Muscle layer of duodenum (tissue), 2 donors: ENCODE measurements at regions not wholly inside any gene's neighbourhood (a gene's known extent, or its start where the extent isn't known, plus 50 kb on each side); places are given as distances from the start of the nearest gene placed in this dataset.
A peak's percentile ranks its signal among the peaks of the same experiment; 100 is the strongest.
"Not testable (repeated sequence)": the region's sequence is repeated elsewhere in the genome, so short reads cannot be mapped to it uniquely, and the experiment has no call there.

ENCODE experiments used
- H3K27ac ChIP-seq: one replicate; pipeline ENCODE4 v1.7.0; 2013; ENCODE audit warnings: mild to moderate bottlenecking, low read length
- H3K27me3 ChIP-seq: one replicate; pipeline ENCODE4 v1.7.0; 2013; ENCODE audit warnings: low read depth, mild to moderate bottlenecking, control low read depth, low read length
- H3K36me3 ChIP-seq, 2 donors: one replicate each; pipeline ENCODE4 v1.7.0; 2013; ENCODE audit warnings: low read length in 2 of 2, control low read depth in 1 of 2, mild to moderate bottlenecking in 1 of 2; ENCODE audit not compliant: insufficient read depth in 2 of 2, control insufficient read depth in 1 of 2
- H3K4me1 ChIP-seq, 2 donors: one replicate each; pipeline ENCODE4 v1.7.0; 2013; ENCODE audit warnings: low read length in 2 of 2, mild to moderate bottlenecking in 2 of 2, control low read depth in 1 of 2, moderate library complexity in 1 of 2; ENCODE audit not compliant: insufficient read depth in 2 of 2, control insufficient read depth in 1 of 2
- H3K4me3 ChIP-seq, 2 donors: one replicate each; pipeline ENCODE4 v1.7.0; 2013; ENCODE audit warnings: low read length in 2 of 2, low read depth in 1 of 2, mild to moderate bottlenecking in 1 of 2
- H3K9me3 ChIP-seq, 2 donors: one replicate each; pipeline ENCODE4 v1.7.0; 2013; ENCODE audit warnings: low read length in 2 of 2, control low read depth in 1 of 2, mild to moderate bottlenecking in 1 of 2; ENCODE audit not compliant: control insufficient read depth in 1 of 2
- donor health status: healthy.

- no peaks in the 10 kb centered on the region for H3K27me3 ChIP-seq
- H3K4me3 ChIP-seq: no peak overlapping the region
- H3K27ac ChIP-seq: no peak overlapping the region
- no peaks in the 10 kb centered on the region for H3K36me3 ChIP-seq
- H3K4me1 ChIP-seq: no peaks in the 10 kb centered on the region
- peaks cover 0 to 10% of the 10 kb centered on the region in 2 donors for H3K9me3 ChIP-seq
These were observed 130.6 kb upstream of the ANKH start for GRCh38 chr5:15002173-15002572.

DNA sequence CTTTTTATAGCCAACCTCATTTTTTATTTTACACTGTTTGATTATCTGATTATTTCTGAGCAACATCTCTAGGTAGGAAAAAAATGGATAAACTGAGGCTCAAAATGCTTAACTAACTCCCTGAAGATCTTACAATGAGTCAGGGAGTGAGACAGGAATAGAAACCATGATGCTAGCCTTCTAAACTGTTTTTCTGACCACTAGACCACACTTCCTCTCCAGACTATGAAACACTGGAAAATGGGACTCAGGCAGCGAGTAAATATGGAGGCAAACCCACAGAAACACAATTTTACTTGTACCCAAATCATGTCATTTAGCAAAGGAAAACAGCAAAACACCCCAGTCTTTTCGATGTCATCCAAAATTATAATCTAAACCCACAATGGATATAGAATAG, 129.9 kb upstream of the ANKH start:
- Histone ChIP-seq H3K9me3 (peaks cover 0 to 10% of the 10 kb centered on the region in 2 donors), H3K27me3 (no peaks in the 10 kb centered on the region), H3K4me1 (no peaks in the 10 kb centered on the region), H3K4me3 (no peak overlapping the region), H3K36me3 (no peaks in the 10 kb centered on the region), H3K27ac (no peak overlapping the region)

DNA sequence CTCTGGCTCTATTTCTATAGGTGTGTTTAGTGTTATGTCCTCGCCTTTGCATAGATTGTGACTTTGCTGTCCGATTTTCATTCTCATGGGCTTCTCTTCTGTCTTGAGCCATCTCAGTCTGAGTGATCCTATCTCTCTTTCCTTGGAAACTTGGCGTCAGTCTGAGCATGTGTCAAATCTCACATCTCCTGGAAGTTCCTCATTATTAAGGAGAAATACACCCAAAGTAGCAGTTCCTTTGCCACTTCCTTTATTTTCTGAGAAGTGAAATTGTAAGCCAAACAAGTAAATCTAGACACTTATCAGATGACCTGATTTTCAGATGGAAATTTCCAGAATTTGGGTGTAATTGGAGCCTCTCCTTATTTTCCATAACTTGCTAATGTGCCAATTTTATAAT, 126.9 kb upstream of the ANKH start:
- no peaks in the 10 kb centered on the region for H3K4me1 ChIP-seq
- H3K27me3 ChIP-seq: no peaks in the 10 kb centered on the region
- H3K36me3 ChIP-seq: no peaks in the 10 kb centered on the region
- peaks cover 0 to 10% of the 10 kb centered on the region in 2 donors for H3K9me3 ChIP-seq
- no peak overlapping the region for H3K4me3 ChIP-seq
- H3K27ac ChIP-seq: no peak overlapping the region

DNA sequence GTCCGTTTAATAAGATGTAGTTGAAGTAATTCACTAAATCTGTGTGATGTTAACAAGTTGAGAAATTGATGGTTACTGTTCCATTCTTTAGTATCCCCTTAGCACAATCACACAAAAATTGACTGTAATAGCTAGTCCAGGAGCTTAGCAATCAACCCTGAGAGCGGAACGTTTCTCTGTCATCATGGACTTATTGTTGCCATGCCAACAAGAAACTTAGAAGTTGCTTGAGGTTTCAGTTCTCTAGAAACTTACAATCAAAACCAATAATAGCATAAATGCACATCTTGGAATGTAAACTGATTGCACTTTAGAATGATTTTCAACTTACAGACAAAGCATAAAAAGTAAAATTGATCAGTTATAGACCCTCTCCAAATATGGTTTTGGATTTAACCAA, 125.4 kb upstream of the ANKH start:
- Histone ChIP-seq H3K27ac (no peak overlapping the region), H3K36me3 (no peaks in the 10 kb centered on the region), H3K9me3 (peaks cover 0 to 10% of the 10 kb centered on the region in 2 donors), H3K4me3 (no peak overlapping the region), H3K27me3 (no peaks in the 10 kb centered on the region), H3K4me1 (no peaks in the 10 kb centered on the region)

DNA sequence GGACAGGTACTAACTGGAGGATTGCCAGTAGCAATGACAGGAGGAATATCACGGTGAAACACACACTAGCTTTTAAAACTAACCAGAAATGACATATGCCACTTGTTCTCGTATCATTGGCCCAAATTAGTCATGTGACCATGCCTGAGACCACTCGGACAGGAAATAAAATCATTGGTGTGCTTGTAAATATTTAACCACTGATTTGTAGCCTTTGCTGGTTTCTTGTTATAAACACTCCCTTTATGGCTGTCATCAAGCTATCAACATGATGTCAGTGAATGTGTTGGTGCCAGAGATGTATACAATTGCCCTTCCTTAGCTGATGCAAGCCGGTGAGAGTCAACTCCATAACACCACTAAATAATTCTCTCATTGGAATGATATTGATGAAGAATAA, 123.7 kb upstream of the ANKH start:
- no peak overlapping the region for H3K4me3 ChIP-seq
- peaks cover 0 to 10% of the 10 kb centered on the region in 2 donors for H3K9me3 ChIP-seq
- no peaks in the 10 kb centered on the region for H3K36me3 ChIP-seq
- no peaks in the 10 kb centered on the region for H3K4me1 ChIP-seq
- no peaks in the 10 kb centered on the region for H3K27me3 ChIP-seq
- no peak overlapping the region for H3K27ac ChIP-seq

DNA sequence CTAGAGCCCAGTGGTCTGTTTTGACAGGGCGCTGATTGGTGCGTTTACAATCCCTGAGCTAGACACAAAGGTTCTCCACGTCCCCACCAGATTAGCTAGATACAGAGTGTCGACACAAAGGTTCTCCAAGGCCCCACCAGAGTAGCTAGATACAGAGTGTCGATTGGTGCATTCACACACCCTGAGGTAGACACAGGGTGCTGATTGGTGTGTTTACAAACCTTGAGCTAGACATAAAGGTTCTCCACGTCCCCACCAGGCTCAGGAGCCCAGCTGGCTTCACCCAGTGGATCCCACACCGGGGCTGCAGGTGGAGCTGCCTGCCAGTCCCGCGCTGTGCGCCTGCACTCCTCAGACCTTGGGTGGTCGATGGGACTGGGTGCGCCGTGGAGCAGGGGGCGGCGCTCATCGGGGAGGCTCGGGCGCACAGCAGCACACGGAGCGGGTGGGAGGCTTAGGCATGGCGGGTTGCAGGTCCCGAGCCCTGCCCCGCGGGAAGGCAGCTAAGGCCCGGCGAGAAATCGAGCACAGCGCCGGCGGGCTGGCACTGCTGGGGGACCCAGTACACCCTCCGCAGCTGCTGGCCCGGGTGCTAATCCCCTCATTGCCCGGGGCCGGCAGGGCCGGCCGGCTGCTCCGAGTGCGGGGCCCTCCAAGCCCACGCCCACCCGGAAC, 122.0 kb upstream of the ANKH start:
- not testable (repeated sequence) for H3K27ac ChIP-seq, H3K4me3 ChIP-seq, H3K27me3 ChIP-seq

GRCh38 chr5:14992751-14993458, 121.3 kb upstream of the ANKH start:
- H3K4me1 ChIP-seq, H3K9me3 ChIP-seq, H3K36me3 ChIP-seq, H3K27me3 ChIP-seq, H3K27ac ChIP-seq: not testable (repeated sequence)
- peak overlapping the region; percentile 16 to 19 for H3K4me3 ChIP-seq

More for the DNA sequence above, 122.0 kb upstream of the ANKH start:
- H3K9me3 ChIP-seq: peaks cover 0 to 10% of the 10 kb centered on the region in 2 donors
- H3K4me1 ChIP-seq, H3K36me3 ChIP-seq: not testable (repeated sequence)

GRCh38 chr5:14988223-14988622, 116.6 kb upstream of the ANKH start:
- Histone ChIP-seq H3K4me3 (no peak overlapping the region), H3K9me3 (no peaks in the 10 kb centered on the region), H3K27me3 (no peaks in the 10 kb centered on the region), H3K27ac (no peak overlapping the region), H3K36me3 (no peaks in the 10 kb centered on the region), H3K4me1 (no peaks in the 10 kb centered on the region)

GRCh38 chr5:14986413-14986812, 114.8 kb upstream of the ANKH start:
- no peaks in the 10 kb centered on the region for H3K36me3 ChIP-seq
- no peak overlapping the region for H3K4me3 ChIP-seq
- no peaks in the 10 kb centered on the region for H3K4me1 ChIP-seq
- no peaks in the 10 kb centered on the region for H3K27me3 ChIP-seq
- H3K9me3 ChIP-seq: no peaks in the 10 kb centered on the region
- H3K27ac ChIP-seq: no peak overlapping the region

- Histone ChIP-seq H3K27ac (no peak overlapping the region), H3K27me3 (no peaks in the 10 kb centered on the region), H3K4me1 (no peaks in the 10 kb centered on the region), H3K36me3 (no peaks in the 10 kb centered on the region), H3K9me3 (no peaks in the 10 kb centered on the region), H3K4me3 (no peak overlapping the region)
These were observed 112.3 kb upstream of the ANKH start for GRCh38 chr5:14983666-14984441.

- Histone ChIP-seq H3K27me3 (no peaks in the 10 kb centered on the region), H3K36me3 (no peaks in the 10 kb centered on the region), H3K9me3 (no peaks in the 10 kb centered on the region), H3K4me3 (no peak overlapping the region), H3K27ac (no peak overlapping the region), H3K4me1 (no peaks in the 10 kb centered on the region)
These were observed 109.1 kb upstream of the ANKH start for GRCh38 chr5:14980698-14981097.
